Keratinocyte (primary cell): ENCODE measurements at regions not wholly inside any gene's neighbourhood (a gene's known extent, or its start where the extent isn't known, plus 50 kb on each side); places are given as distances from the start of the nearest gene placed in this dataset.

Experiments
- DNase-seq: peaks from one replicate; pipeline ENCODE4 v3.0.0-alpha.2; 2011; ENCODE audit warnings: low read depth, missing footprints, low spot score
- FAIRE-seq: peaks from 2 replicates; lab custom pipeline; 2011; peaks lifted over from hg19 to GRCh38; lab: Jason Lieb, UNC
- H2AFZ ChIP-seq: 2 replicates; pipeline ENCODE4 v1.6.0; 2012; ENCODE audit warnings: low read length, control low read depth, inconsistent platforms; ENCODE audit not compliant: control insufficient read depth
- H3K27ac ChIP-seq: 2 replicates; pipeline ENCODE4 v1.5.1; 2011; ENCODE audit warnings: low read length; ENCODE audit not compliant: control insufficient read depth, insufficient read depth
- H3K27me3 ChIP-seq: 3 replicates; pipeline ENCODE4 v1.6.0; 2011; ENCODE audit warnings: low read length; ENCODE audit not compliant: control insufficient read depth, insufficient read depth; ENCODE audit errors: extremely low read depth
- H3K36me3 ChIP-seq, 2 experiments: 2 replicates in 1 of 2; 3 replicates in 1 of 2; pipeline ENCODE4 v1.5.1; 2011; ENCODE audit warnings: low read length in 2 of 2, mild to moderate bottlenecking in 1 of 2; ENCODE audit not compliant: control insufficient read depth in 2 of 2, insufficient read depth in 2 of 2; ENCODE audit errors: extremely low read depth in 1 of 2
- H3K4me1 ChIP-seq: 3 replicates; pipeline ENCODE4 v1.5.1; 2011; ENCODE audit warnings: low read length; ENCODE audit not compliant: control insufficient read depth, insufficient read depth; ENCODE audit errors: extremely low read depth
- H3K4me2 ChIP-seq: 3 replicates; pipeline ENCODE4 v1.6.0; 2011; ENCODE audit warnings: low read depth, low read length; ENCODE audit not compliant: control insufficient read depth, insufficient read depth; ENCODE audit errors: extremely low read depth
- H3K4me3 ChIP-seq, 3 experiments: fragments of 200-600 bp in 1 of 3; sonication (generic) in 1 of 3; 2 replicates in 2 of 3; 3 replicates in 1 of 3; pipeline ENCODE4 v1.5.1; 2011 to 2016; ENCODE audit warnings: low read length in 3 of 3, mild to moderate bottlenecking in 3 of 3, control low read depth in 2 of 3, inconsistent platforms in 1 of 3, low read depth in 1 of 3, mixed read lengths in 1 of 3, mixed run types in 1 of 3, moderate library complexity in 1 of 3; ENCODE audit not compliant: control insufficient read depth in 2 of 3, insufficient read depth in 2 of 3; ENCODE audit errors: extremely low read depth in 1 of 3
- H3K79me2 ChIP-seq: 2 replicates; pipeline ENCODE4 v1.6.0; 2012; ENCODE audit warnings: low read length; ENCODE audit not compliant: control insufficient read depth, insufficient read depth
- H3K9ac ChIP-seq: 3 replicates; pipeline ENCODE4 v1.6.0; 2011; ENCODE audit warnings: low read length; ENCODE audit not compliant: control insufficient read depth, insufficient read depth; ENCODE audit errors: extremely low read depth
- H3K9me1 ChIP-seq: 3 replicates; pipeline ENCODE4 v1.6.0; 2011; ENCODE audit warnings: low read length; ENCODE audit not compliant: control insufficient read depth, insufficient read depth; ENCODE audit errors: extremely low read depth
- H3K9me3 ChIP-seq: 2 replicates; pipeline ENCODE4 v1.5.1; 2012; ENCODE audit warnings: low read depth, low read length; ENCODE audit not compliant: control insufficient read depth
- H4K20me1 ChIP-seq: 3 replicates; pipeline ENCODE4 v1.6.0; 2011; ENCODE audit warnings: low read length; ENCODE audit not compliant: control insufficient read depth, insufficient read depth; ENCODE audit errors: extremely low read depth
- EZH2 ChIP-seq: IDR thresholded peaks from one replicate; pipeline ENCODE4 v1.6.1; 2012; ENCODE audit warnings: inconsistent platforms, mild to moderate bottlenecking, low read length, moderate library complexity
- dilution Hi-C: fragments of 300-500 bp; cut with MboI; formaldehyde crosslinking; loops from one replicate; pipeline ENCODE4 v1.7.0; 2020; ENCODE audit warnings: low sequenced_read_pairs; ENCODE audit not compliant: extremely low pct_ligation_motif_present
- TF ChIP-seq, protein P1 (sequence below), 3 experiments: IDR thresholded peaks in 1 of 3; conservative IDR thresholded peaks in 1 of 3; optimal IDR thresholded peaks in 1 of 3; 2 replicates in 2 of 3; 3 replicates in 1 of 3; pipeline versions ENCODE3 to v1.5.1; 2011; ENCODE audit warnings: low read length in 3 of 3, mild to moderate bottlenecking in 3 of 3, moderate library complexity in 2 of 3, control low read depth in 1 of 3, inconsistent platforms in 1 of 3; ENCODE audit not compliant: insufficient read depth in 2 of 3; ENCODE audit errors: extremely low read depth in 1 of 3

DNA sequence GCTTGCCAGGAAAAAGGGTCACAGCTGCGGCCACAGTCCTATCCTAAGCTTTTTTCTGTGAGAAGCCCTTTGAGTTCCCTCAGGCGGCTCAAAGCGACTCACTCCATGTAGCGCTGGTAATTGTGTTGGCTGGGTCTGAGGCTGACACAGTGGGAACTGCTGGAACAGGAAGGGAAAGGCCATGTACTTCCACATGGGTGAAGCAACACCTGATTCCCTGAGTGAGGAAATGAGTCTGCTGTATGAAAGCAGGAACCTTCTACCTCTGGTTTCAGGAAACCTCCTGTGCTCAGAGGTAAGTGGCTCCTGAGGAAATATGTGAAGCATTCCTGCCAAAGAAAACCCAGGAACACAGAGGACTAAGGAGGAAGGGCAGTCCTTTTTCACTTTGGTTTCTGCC lies 734.6 kb upstream of the SORCS1 start:
- no peak overlapping the region for H3K4me3 ChIP-seq
- H4K20me1 ChIP-seq = no peaks in the 10 kb centered on the region
- dilution Hi-C loops = no loop called here
- H3K9me3 ChIP-seq = no peaks in the 10 kb centered on the region
- no peak overlapping the region for H3K4me2 ChIP-seq
- no peaks in the 10 kb centered on the region for H3K79me2 ChIP-seq
- TF ChIP-seq, protein P1, sequence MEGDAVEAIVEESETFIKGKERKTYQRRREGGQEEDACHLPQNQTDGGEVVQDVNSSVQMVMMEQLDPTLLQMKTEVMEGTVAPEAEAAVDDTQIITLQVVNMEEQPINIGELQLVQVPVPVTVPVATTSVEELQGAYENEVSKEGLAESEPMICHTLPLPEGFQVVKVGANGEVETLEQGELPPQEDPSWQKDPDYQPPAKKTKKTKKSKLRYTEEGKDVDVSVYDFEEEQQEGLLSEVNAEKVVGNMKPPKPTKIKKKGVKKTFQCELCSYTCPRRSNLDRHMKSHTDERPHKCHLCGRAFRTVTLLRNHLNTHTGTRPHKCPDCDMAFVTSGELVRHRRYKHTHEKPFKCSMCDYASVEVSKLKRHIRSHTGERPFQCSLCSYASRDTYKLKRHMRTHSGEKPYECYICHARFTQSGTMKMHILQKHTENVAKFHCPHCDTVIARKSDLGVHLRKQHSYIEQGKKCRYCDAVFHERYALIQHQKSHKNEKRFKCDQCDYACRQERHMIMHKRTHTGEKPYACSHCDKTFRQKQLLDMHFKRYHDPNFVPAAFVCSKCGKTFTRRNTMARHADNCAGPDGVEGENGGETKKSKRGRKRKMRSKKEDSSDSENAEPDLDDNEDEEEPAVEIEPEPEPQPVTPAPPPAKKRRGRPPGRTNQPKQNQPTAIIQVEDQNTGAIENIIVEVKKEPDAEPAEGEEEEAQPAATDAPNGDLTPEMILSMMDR (optimal IDR thresholded peaks at IDR 0.05 in 1 of 3, IDR thresholded peaks at IDR 0.05 in 1 of 3, conservative IDR thresholded peaks at IDR 0.05 in 1 of 3; ENCODE audit: extremely low read depth in 1 of 3, insufficient read depth in 2 of 3, low read length in 3 of 3) = no peak
- TF ChIP-seq EZH2 = no peak
- no peaks in the 10 kb centered on the region for H3K36me3 ChIP-seq
- H3K4me1 ChIP-seq = no peaks in the 10 kb centered on the region
- H3K9me1 ChIP-seq = no peaks in the 10 kb centered on the region
- no peaks in the 10 kb centered on the region for H3K27me3 ChIP-seq
- H2AFZ ChIP-seq = no peak overlapping the region
- no peak for DNase-seq
- no peak for FAIRE-seq
- no peak overlapping the region for H3K9ac ChIP-seq
- no peak overlapping the region for H3K27ac ChIP-seq

DNA sequence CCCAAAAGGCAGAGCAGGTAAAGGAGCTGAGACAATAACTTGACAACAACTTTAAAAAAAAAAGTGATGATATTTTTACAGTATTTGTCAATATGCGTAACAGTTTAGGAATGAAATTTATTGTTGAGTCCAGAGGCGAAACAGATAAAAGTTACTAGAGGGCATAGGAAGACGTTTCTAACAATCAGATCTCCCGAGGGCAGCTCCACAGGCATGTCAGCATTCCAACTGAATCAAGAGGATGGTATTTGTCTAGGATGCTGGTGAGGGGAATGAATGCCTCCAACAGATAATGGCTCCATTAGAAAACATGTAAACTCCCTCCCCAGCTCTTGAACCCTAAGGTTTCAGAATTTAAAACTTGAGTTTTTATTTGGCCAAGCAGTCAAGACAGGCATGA lies 733.9 kb upstream of the SORCS1 start:
- Histone ChIP-seq H3K36me3 (no peaks in the 10 kb centered on the region), H3K9me1 (no peaks in the 10 kb centered on the region), H3K27me3 (no peaks in the 10 kb centered on the region), H3K4me2 (no peak overlapping the region), H3K9me3 (no peaks in the 10 kb centered on the region), H3K4me3 (no peak overlapping the region), H3K27ac (no peak overlapping the region), H3K4me1 (no peaks in the 10 kb centered on the region), H3K79me2 (no peaks in the 10 kb centered on the region), H4K20me1 (no peaks in the 10 kb centered on the region), H3K9ac (no peak overlapping the region), H2AFZ (no peak overlapping the region)
- DNase-seq (no peak), FAIRE-seq (no peak)
- dilution Hi-C loops = no loop called here
- no peak for TF ChIP-seq EZH2
- TF ChIP-seq, protein P1 (optimal IDR thresholded peaks at IDR 0.05 in 1 of 3, IDR thresholded peaks at IDR 0.05 in 1 of 3, conservative IDR thresholded peaks at IDR 0.05 in 1 of 3; ENCODE audit: extremely low read depth in 1 of 3, insufficient read depth in 2 of 3, low read length in 3 of 3) = no peak
